HG03442 (cell line): ENCODE measurements at regions not wholly inside any gene's neighbourhood (a gene's known extent, or its start where the extent isn't known, plus 50 kb on each side); places are given as distances from the start of the nearest gene placed in this dataset.

Source experiments
- ATAC-seq: cut with Tn5 transposase; IDR thresholded peaks from one replicate; pipeline ENCODE4 v1.9.1; 2021; ENCODE audit warnings: mild to moderate bottlenecking, moderate library complexity; ENCODE audit not compliant: unreplicated experiment

DNA sequence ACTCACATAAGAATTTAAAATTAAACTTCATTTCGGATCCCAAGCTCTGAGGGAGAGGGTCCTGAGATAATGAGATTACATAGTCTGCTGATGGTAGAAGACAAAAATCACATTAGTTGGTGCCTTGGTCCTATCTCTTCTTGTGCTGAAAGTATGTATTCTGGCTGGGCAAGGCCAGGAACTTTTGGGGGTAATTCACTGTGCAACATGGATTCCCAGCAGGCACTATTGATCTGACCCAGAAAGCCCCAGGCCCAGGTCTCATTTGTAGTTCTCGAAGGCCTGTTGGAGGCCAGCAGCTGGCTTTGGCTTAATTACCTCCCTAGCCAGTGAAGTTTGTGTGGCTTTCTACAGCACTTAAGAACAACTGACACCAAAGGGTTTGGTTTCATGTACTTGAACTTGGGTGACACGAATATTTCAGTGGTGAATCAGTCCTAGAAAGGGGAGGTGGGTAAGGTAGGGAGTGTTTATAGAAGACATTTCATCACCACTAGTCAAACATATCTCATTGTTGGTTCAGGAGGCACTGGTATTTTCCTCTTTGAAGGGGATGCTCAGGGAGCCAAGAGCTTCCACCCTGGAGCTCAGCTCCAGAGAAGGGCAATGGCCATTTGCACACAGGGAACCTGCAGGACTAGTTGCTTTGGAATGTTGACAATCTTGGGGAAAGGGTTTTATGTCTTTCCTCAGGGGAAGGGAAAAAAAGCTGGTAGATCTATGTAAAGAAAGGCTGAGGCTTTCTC is 217.8 kb downstream of the OSR1 start:
- ATAC-seq = no peak

DNA sequence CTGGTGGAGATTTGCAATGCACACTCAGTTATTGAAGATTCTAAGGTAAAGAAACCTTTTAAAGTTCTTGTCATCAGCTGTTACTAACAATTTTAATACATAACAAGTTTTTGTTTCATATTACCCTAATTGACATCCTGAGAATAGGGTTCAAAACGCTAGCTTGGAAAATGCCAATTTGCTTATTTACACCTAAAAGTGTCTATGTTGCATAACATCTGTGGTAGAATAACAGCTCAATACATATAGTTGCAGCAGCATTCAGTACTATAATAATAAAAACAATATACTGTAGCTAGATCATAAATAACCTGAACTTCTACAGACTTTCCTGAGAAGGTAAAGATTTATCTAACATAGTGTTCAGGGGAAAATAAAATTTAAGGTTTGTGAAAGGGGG is 219.0 kb downstream of the OSR1 start:
- no peak for ATAC-seq

DNA sequence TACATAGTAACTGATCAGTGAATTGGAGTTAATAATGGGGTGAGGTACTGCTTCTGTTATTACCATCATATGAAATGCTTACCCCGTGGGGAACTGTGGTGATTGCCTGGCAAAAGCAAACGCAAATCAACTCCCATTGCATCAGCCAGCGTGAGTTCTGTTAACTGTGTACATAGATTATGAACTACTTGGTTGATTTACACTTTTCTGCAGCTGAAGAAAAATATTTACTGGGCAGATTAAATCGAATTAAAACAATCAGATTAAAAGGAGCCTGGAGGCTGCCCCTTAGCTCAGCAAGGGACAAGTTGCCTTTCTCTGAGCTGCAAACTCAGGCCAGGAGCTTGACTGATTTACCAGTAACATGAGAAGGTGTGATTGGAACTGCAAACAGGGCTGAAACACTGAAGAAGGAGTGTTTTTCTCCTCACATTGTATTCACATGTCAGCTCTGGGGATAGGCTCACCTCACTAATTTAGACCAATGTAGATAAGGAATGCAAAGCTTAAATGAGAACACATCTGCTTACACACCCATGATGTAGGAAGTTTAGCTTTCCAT is 220.1 kb downstream of the OSR1 start:
- ATAC-seq = no peak

DNA sequence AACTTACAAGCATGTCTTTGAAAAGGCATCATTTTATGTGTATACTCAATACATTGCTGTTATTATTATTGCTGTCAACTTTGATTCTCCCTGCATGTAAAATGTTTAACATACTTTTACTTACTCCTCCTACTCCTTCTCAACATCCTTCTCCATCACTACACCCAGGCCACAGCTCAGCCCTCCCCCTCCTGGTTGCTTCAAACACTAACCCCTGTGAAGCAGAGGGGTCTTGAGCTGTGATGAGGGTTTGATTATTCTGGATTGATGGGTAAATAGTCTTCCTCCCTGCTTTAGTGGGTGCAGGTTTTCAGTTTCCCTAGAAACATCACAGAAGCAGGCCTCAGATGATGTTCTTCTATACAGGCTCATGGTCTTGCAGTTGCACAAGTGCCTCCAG is 221.0 kb downstream of the OSR1 start:
- no peak for ATAC-seq

DNA sequence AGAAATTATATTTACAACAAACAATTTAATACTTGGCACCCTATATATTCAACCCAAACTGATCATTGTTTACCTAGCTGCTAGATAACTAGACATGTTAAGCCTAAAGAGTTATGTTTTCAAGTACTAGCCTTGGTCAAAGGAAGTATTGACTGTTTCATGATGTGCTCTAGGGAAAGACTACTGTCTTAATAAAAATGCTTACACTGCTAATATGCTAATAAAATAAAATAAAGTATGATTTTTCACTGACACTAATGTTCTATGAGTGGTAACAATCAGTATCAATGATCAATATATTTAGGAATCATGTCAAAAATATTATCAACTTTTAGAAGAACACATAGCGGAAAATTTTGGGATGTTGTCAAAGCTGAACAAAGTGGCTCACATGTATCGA is 225.5 kb downstream of the OSR1 start:
- no peak for ATAC-seq

DNA sequence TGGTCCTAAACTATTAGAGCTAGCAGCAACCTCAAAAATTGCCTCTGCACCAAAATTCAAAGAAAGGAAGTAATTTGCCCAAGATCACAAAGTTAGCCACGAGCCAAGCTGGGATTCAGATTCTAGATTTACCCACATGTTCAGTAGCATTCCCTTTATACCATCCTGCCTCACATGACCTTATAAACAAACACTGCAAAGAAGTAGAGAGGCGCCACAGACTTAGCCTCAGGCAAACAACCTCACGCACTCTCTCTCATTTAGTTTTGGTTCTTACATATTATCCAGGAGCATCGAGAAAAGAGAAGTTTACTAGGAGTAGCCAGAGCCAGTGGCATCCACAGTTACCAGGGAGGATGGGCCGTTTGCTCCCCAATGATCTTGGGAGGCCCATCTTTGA is 226.6 kb downstream of the OSR1 start:
- no peak for ATAC-seq

DNA sequence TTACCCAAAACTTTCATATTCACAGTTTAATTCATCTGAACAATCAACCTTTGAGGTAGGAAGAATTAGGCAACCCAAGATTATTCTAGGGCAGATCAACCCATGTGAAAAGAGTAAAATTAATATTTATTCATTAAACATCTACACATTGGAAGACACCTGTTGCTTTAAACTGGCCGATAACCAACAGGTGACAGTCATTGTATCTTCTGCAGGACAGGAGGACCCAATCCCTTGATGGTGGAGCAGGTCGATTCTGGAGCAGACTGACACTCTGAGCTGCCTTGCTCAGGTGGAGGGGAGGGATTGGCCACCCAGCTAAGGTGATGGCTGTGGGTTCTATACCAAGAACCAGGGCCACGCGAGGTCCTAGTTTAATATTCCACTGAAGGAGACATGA is 230.3 kb downstream of the OSR1 start:
- ATAC-seq = no peak

DNA sequence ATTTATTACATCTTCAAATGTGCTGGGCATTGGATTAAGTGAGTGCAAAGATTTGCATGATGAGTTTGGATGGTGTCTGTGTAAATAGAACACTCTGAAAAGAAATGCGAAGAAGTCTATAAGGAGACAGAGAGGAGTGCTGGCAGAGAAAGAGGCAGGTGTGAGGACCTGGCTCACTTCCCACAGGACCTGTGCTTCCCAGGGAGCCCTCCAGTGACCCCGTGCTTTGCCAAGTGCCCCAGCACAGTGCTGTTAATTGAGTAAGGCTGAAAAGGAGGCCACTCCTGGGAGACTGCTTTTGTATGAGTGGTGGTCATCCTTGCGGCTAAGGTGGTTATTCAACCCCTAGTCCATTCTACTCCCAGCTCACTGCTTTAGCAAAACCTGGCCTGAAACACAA is 230.8 kb downstream of the OSR1 start:
- ATAC-seq = no peak

DNA sequence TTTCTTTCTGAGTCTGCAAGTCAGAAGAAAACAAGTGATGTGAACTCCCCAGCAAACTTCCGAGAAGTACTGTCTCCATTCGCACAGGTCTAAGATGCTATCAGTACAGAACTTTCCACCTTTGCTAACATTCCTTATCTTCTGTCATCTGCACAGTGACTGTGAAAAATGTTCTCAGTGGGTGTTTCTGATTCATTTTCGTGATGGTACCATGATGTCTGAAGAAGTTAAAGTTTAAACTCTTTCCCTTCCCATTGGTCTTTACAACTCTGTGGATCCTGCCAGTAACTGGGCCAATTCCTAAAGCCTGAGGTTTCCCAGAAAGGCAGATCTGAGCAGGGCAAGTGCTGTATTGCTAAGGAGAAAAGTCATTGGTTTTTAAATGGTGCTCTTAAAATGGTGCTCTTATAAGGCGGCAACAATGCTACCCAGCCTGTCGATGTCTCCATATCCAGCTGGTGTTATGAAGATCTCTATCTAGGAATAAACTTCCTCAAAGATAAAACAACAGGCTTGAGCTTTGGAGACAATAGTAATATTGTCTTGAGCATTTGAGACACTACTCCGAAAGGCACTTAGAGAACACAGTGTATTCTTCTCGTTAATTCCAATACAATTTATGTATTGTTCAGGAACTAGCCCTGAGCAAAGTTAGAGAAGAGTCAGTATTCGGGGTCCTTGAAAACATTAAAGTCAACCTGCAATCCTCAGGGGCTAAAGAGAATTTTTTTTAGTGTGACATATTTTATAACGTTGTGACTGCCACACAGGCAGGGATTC is 232.3 kb downstream of the OSR1 start:
- ATAC-seq = no peak

DNA sequence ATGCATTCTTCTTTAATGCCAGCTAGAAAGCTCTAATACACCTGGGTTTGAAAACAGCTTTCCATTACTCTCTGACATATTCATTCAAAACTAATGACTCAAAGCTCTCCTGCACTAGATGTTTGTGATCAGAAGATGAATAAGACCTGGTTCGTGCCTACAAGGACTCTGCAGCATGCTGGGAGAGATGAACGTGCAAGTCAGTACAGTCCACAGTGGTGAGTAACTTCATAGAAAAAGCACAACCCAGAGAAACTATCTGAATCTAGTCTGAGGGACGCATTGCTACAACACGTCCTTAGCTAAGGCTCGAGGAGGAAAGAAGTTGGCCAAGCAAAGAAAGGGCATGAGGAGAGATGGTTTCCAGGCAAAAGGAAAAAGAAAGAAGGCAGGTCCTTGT is 234.3 kb downstream of the OSR1 start:
- ATAC-seq = no peak

DNA sequence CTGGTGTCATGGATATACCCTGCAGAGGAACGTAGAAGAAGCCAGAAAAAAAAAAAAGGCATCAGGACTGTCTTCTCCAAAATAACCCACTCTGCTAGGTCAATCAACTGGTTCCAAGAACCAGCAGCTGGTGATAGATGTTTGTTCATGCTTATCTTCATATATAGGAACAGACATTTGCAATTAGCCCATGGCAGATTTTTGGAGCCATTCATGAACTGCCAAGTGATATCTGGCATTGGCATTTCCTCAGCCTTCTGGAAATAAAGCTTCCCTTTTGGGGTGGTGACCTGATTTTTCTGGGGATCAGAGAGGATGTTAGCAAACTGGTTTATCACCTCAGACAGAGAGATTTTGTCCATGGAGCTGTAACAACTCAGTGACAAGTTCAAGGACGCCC is 234.9 kb downstream of the OSR1 start:
- ATAC-seq = no peak

DNA sequence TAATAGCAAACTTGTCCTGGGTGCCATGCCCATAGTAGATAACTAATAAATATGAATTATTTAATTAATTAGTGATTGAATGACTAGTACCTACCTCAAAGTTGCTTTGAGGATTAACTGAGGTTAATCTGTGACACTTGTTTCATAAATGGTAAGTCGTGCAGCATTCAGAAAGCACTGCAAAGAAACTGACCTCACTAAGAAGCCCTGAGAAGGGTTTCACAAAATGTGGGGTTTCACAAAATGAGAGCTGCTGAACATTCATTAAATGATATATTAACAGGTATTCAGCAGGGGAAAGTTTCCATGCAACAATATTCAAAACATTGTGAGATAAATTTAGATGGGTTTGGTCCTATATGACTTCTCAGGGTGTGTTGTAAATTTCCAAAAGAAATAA is 236.2 kb downstream of the OSR1 start:
- no peak for ATAC-seq

DNA sequence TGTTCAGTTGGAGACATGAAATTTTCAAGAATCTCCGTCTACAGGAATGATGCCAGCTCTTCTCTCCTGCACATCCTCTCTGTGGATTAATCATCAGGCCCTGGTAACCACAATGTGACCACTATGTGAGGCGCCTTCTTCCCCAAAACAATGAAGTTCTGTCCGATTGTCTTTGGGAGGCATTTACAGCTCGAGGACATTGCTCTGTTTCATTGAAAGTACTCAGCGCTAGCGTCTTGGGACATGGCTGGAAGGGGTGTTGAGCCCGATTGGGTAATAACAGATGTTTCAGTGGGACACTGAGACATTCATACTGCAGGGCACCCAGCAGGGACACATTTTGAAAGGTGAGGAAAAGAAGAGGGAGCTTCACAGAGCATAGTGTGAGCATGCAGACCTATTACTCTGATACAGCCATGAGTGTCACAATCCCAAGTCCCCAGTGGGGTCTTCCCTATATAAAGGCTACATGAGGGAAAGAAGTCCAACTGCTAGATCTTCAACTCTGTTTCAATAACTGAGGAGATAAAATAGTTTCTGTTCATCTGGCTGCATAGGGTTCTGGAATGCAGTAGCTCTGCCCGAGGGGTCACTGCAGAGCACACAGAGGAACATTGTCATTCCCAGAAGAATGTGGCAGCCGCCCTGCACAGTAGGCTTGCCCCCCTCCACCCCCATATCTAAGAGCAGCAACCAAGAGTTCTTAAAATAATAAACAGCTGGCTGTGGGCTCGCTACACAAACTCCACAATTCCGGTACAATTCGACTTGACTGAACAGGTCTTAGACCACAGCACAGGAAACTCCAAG is 237.3 kb downstream of the OSR1 start:
- ATAC-seq = no peak

DNA sequence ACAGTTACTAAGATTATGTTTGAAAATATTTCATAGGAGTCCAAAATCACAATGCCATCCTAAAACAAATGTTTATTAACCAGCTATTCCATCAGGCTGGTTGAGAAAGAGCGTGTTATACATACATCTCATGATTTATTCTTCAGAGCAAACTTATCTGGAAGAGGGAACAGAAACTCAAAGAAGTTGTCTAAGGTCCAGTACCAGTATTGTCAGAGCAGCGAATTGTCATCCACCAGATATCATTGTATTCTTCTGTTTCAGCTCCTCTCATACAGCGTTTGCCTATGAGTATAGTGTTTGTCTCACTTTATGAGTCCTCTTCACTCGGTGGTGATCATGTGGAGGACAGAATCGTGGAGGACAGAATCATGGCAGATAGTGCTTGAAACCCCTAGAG is 238.2 kb downstream of the OSR1 start:
- no peak for ATAC-seq

DNA sequence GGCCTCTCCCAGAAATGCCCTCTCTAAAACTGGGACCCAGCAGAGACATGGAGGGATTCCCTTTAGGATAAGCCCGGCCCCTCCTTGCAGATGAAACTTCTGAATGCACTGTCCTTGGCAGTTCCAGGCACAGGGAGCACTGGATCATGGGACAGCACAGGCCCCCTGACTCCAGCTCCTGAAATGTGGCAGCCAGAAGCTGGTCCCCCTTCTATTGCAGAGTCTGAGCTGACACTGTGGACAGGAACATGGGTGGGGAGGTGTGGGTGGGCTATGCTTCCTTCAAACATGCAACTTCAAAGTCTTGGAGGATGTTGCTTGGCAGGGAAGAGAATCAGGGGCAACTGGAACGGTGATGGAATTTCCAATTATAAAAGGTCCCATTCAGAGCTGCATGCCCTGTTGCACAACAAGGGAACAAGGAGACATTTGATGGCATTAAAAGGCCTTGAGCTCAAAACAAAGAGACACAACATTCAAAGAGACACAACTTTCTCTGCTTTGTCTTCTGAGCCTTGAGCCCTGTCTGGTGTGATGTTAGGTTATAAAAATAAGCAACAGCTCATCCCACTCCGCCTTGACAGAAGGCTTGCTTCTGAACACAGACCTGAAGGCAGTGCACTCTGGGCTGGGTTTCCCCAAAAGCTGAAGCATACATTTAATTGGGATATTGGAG is 239.0 kb downstream of the OSR1 start:
- no peak for ATAC-seq

DNA sequence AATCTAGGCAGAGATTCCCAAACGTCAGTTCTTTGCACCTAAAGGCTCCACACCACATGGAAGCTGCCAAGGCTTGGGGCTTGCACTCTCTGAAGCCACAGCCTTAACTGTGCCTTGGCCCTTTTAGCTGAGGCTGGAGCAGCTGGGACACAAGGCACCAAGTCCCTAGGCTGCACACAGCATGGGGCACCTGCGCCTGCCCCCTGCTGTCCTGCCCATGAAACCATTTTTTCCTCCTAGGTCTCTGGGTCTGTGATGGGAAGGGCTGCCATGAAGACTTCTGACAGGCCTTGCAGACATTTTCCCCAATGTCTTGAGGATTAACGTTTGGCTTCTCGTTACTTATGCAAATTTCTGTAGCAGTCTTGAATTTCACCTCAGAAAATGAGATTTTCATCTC is 241.5 kb downstream of the OSR1 start:
- no peak for ATAC-seq

DNA sequence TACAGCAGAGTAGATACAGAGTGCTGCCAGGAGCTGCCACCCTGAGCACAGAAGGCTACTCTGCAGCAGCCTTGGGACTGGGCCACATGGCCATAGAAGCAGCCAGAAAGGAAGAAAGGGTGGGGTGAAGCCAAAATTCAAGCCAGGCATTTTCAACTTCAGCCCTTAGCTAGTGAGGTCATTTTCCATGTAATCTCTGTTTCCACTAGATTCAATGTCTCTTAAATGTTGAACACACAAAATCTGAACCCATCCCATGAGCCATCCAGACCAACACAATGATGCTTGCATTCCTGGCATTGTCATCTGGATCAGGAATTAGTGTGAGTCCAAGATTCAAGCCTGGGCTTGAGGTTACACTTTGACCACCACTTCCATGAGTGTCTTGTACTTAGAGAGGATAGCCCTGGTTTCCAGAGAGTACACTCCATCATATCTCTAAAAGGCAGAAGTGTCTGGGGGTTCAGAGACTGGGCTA is 243.6 kb downstream of the OSR1 start:
- no peak for ATAC-seq

DNA sequence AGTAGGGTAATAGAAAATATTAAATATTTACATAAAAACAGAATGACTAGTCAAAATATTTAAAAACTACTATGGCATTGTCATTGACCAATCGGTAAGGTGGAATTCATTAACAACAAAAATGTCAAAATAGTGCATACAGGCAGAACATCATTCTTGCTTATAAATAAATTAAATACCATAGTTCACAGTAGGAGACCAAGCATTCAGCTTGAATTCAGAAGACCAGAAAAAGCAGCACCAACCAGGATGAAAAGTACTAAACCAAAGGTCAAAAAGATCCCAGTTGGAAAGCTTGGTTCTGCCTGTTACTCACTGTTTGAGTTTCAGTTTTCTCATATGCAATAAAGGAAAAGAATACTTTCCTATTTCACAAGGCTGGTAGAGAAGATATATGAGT is 244.3 kb downstream of the OSR1 start:
- ATAC-seq = no peak

DNA sequence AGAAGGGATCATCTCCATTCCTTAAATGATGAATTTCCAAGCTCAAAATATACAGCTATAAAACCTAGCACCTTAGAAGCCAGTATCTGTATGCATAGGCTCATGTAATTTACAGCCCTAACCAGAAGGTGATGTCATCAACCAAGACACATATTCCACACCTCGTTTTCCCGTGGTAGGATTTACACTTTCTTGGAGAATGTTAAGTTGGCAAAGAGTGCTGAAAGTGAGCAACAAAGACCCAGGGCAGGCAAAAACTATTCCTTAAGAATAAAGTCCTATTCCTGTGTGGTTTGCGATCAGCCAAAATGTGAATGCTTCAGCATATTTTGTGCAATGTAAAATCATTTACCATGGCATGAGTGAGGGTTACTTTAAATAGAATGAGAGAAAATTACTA is 247.1 kb downstream of the OSR1 start:
- ATAC-seq = no peak

DNA sequence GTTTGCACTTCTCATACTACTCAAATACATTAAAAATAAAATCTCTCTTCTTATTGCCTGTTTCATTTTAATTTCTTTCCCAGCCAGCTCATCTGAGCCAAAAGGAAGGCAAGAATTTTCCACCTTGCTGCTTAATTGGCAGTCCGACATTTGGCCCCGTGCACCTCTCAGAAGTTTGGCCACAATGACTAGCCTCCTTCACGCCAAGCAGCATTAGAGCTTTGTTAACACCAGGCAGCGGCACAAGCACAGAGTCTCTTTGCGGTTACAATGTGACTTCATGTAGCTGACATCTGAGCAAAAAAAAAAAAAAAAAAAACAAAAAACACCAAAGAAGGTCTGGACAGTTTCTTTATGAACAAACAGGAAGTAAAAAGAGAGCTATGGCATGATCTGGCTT is 248.9 kb downstream of the OSR1 start:
- ATAC-seq = no peak

DNA sequence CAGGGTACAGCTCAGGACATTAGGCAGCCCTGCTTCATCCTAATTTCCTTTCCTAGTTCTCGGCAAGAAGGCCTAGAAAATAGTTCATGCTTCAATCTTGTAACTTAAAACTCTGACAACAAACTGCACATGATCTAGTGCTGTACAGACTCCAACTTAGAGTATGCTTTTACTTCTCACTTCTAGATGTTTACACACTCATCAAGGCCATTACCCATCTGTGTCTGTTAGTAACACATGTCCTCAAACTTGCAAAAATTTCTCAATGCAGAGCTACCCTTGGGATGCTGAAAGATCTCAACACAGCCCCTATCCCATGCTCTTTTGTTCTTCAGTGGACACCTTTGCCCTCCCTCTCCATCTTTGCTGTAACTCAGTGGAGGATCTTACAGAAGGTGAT is 252.0 kb downstream of the OSR1 start:
- ATAC-seq = no peak
